AG04450 (cell line): ENCODE measurements at regions not wholly inside any gene's neighbourhood (a gene's known extent, or its start where the extent isn't known, plus 50 kb on each side); places are given as distances from the start of the nearest gene placed in this dataset.

Experiments used
- CTCF ChIA-PET: fragments of 300-600, 350-600 bp; formaldehyde crosslinking; extraction: SDS; loops from one replicate; lab custom pipeline; 2022; ENCODE audit warnings: antibody characterized with exemption, inconsistent platforms; lab: Charles Lee
- POLR2A ChIA-PET: fragments of 350-600 bp; formaldehyde crosslinking; extraction: SDS; loops from one replicate; lab custom pipeline; 2021; ENCODE audit warnings: antibody characterized with exemption, inconsistent platforms; lab: Yijun Ruan, JAX
- DNase-seq: peaks from one replicate; pipeline ENCODE4 v3.0.0-alpha.2; 2011; ENCODE audit warnings: low read depth, low spot score
- H3K27ac ChIP-seq: one replicate; pipeline ENCODE4 v1.5.1; 2012; ENCODE audit warnings: low read depth, low read length, control low read depth
- H3K27me3 ChIP-seq: one replicate; pipeline ENCODE4 v1.6.0; 2012; ENCODE audit warnings: low read length; ENCODE audit not compliant: control insufficient read depth, insufficient read depth
- H3K4me3 ChIP-seq: 2 replicates; pipeline ENCODE4 v1.5.1; 2011; ENCODE audit warnings: mild to moderate bottlenecking, low read depth, low read length, control low read depth
- H3K9me3 ChIP-seq: 2 replicates; pipeline ENCODE4 v1.5.1; 2012; ENCODE audit warnings: low read length; ENCODE audit not compliant: control insufficient read depth, insufficient read depth
- TF ChIP-seq, protein P1 (sequence below): IDR thresholded peaks from 2 replicates; pipeline ENCODE4 v1.5.1; 2011; ENCODE audit warnings: low read depth, low read length, control low read depth, inconsistent platforms

DNA sequence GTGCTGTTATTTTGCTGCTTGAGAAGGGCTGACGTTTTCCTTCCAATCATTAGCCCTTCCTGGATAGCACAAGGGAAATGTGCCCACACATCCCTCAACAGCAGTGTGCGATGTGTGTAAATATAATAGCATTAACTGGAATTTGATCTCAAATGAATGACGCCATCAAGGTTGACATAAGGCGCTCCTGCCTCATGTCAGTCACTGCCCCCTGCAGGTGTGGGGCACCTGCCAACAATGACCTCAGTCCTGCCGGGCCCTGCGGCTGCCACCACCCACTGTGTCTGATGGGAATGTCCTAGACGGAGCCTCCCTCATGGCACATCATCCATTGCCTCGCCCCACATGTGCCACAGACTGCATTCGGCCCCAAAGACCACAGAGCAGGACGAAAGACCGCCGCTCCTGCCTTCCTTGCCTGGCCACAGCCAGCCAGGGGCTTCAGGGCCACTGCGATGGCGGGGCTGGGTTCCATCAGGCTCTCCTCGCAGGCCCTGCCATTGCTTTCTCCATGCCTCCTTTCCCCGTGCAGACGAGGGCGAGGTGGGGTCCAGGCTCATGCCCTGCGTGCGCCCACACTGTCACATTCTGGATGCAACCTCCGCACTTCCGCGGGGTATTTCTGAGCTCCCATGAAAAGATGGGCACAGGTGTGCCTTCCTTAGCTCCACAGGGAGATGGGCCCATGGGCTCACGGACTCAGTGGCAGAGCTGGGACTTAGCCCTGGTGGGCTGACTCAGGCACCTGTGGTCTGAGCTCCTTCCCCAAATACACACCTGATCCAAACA is 146.7 kb downstream of the SOX1 start:
- Histone ChIP-seq H3K9me3 (peaks cover 65% of the 10 kb centered on the region), H3K27ac (no peak overlapping the region), H3K4me3 (no peak overlapping the region), H3K27me3 (no peaks in the 10 kb centered on the region)
- TF ChIP-seq, protein P1, sequence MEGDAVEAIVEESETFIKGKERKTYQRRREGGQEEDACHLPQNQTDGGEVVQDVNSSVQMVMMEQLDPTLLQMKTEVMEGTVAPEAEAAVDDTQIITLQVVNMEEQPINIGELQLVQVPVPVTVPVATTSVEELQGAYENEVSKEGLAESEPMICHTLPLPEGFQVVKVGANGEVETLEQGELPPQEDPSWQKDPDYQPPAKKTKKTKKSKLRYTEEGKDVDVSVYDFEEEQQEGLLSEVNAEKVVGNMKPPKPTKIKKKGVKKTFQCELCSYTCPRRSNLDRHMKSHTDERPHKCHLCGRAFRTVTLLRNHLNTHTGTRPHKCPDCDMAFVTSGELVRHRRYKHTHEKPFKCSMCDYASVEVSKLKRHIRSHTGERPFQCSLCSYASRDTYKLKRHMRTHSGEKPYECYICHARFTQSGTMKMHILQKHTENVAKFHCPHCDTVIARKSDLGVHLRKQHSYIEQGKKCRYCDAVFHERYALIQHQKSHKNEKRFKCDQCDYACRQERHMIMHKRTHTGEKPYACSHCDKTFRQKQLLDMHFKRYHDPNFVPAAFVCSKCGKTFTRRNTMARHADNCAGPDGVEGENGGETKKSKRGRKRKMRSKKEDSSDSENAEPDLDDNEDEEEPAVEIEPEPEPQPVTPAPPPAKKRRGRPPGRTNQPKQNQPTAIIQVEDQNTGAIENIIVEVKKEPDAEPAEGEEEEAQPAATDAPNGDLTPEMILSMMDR: no peak
- CTCF ChIA-PET: no interaction called here
- DNase-seq: no peak
- POLR2A ChIA-PET: interaction anchor here (0.7 kb wide), 1 partner anchor 61 kb away, joined by 4 read pairs; no protein-coding TSS in a partner anchor

DNA sequence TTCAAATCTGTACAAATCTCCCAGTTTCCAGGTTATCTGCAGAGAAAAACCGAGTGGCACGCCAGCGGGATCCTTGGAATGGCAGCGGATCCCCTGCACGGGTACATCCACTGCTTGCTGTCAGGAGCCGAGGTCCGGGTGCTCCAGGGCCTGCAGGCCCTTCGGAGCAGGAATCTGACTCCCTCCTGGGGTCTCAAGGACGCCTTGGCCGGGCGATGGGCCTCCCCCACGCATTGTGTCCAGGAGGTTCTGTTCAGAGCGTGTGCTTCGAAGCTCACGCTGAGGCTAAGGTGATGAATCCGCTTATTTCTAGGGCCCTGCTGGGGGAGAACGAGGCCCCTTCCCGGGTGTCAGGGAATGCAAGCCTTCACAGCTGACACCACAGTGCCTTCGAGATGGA is 148.9 kb downstream of the SOX1 start:
- CTCF ChIA-PET: no interaction called here
- Histone ChIP-seq H3K27ac (no peak overlapping the region), H3K9me3 (peaks cover 55% of the 10 kb centered on the region), H3K27me3 (no peaks in the 10 kb centered on the region), H3K4me3 (no peak overlapping the region)
- POLR2A ChIA-PET: no interaction called here
- TF ChIP-seq, protein P1: no peak
- no peak for DNase-seq

DNA sequence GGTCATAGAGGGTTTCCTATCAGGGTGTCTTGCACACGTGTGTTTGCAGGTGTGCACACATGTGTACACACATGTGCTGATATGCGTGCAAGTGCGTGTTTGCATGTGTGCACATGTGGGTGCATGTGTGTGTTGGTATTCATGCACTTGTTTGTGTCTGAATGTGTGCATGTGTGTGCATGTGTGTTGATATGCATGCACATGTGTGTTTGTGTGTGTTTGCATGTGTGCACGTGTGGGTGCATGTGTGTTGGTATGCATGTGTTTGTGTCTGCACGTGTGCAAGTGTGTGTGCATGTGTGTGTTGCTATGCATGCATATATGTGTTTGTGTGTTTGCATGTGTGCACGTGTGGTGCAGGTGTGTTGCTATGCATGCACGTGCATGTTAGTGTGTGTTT is 150.5 kb downstream of the SOX1 start:
- TF ChIP-seq, protein P1: no peak
- Histone ChIP-seq H3K27me3 (no peaks in the 10 kb centered on the region), H3K4me3 (no peak overlapping the region), H3K27ac (no peak overlapping the region), H3K9me3 (peaks cover 53% of the 10 kb centered on the region)
- DNase-seq: no peak
- CTCF ChIA-PET: no interaction called here
- POLR2A ChIA-PET: no interaction called here

DNA sequence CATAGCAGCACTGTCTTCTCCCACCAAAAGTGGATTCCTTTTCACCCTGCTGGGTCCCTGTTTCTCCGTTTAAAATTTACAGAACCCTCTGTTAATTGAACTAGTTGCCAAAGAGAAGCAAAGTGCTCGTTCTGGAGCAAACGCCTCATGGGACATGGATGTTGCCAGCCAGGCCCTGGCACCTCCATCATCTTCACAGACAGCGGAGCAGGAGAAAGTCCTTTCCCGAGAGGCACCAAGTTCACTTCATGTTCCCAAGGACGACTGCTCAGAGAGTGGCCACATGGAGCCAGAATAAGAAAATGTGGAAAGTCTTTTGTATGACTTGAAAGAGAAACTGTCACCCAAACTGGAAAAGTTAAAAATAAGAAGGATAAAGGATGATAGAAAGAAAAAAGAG is 151.5 kb downstream of the SOX1 start:
- TF ChIP-seq, protein P1: no peak
- POLR2A ChIA-PET: no interaction called here

DNA sequence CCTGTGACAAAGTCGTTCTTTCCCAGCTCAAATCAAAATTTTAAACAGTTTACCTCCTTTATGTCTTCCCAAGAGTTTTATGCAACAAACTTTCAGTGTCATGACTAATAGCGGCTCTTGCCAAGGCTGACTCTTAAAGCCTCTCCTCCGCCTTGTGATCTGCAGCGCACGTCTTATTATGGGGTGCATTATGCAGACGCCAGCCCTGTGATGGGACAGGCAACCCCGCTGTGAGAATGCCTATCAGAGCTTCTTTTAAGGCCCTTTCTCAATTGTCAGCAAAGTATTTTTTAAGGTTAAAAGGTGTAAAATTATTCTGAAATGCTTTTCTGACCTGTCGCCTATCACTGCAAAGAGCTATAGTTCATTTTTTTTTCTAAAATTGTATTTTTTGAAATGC is 152.8 kb downstream of the SOX1 start:
- DNase-seq: no peak
- H3K27me3 ChIP-seq: no peaks in the 10 kb centered on the region
- TF ChIP-seq, protein P1: no peak
- H3K9me3 ChIP-seq: peaks cover 43% of the 10 kb centered on the region
- no peak overlapping the region for H3K4me3 ChIP-seq
- CTCF ChIA-PET: no interaction called here
- no peak overlapping the region for H3K27ac ChIP-seq
- POLR2A ChIA-PET: no interaction called here

More for the DNA sequence above, 151.5 kb downstream of the SOX1 start:
- H3K27me3 ChIP-seq: no peaks in the 10 kb centered on the region
- H3K9me3 ChIP-seq: peaks cover 53% of the 10 kb centered on the region
- CTCF ChIA-PET: no interaction called here
- H3K27ac ChIP-seq: no peak overlapping the region
- H3K4me3 ChIP-seq: no peak overlapping the region
- DNase-seq: no peak
